RWPE1 (cell line): ENCODE measurements at regions not wholly inside any gene's neighbourhood (a gene's known extent, or its start where the extent isn't known, plus 50 kb on each side); places are given as distances from the start of the nearest gene placed in this dataset.

Source experiments
- CTCF ChIA-PET: fragments of 350-600 bp; sonication (Branson Sonifier 250); formaldehyde crosslinking; extraction: SDS; loops from one replicate; lab custom pipeline; 2021; lab: Yijun Ruan, JAX
- POLR2A ChIA-PET: fragments of 400-600 bp; formaldehyde crosslinking; extraction: SDS; loops from one replicate; lab custom pipeline; 2020; ENCODE audit warnings: antibody characterized with exemption; ENCODE audit not compliant: low non-redundant PET; lab: Yijun Ruan, JAX
- DNase-seq: peaks from one replicate; pipeline ENCODE4 v3.0.0; 2012; ENCODE audit warnings: low spot score
- H3K27ac ChIP-seq: fragments of 450-650 bp; 2 replicates; pipeline ENCODE4 v1.5.1; 2017
- TF ChIP-seq, protein P1 (sequence below): fragments of 450-650 bp; conservative IDR thresholded peaks from 2 replicates; pipeline ENCODE4 v1.5.1; 2017; ENCODE audit warnings: low read depth, mild to moderate bottlenecking

DNA sequence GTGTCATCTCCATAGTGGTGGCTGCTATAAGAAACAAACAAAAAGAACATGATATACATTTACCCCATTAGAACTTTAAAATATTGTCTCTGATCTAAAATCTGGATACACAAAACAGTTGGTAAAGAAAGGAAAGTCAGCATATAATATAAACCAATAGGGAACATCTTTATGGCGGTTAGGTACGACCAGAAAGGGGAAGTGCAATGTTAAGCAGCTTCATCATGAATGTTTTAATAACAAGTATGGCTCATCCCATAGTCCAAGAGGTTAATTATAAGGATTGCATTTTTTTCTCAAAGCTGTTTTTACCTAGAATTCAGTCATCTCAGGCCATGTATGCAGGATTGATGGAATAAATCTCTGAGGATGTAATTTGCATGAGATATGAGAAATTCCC, 1869.7 kb downstream of the PCDH7 start:
- TF ChIP-seq, protein P1, sequence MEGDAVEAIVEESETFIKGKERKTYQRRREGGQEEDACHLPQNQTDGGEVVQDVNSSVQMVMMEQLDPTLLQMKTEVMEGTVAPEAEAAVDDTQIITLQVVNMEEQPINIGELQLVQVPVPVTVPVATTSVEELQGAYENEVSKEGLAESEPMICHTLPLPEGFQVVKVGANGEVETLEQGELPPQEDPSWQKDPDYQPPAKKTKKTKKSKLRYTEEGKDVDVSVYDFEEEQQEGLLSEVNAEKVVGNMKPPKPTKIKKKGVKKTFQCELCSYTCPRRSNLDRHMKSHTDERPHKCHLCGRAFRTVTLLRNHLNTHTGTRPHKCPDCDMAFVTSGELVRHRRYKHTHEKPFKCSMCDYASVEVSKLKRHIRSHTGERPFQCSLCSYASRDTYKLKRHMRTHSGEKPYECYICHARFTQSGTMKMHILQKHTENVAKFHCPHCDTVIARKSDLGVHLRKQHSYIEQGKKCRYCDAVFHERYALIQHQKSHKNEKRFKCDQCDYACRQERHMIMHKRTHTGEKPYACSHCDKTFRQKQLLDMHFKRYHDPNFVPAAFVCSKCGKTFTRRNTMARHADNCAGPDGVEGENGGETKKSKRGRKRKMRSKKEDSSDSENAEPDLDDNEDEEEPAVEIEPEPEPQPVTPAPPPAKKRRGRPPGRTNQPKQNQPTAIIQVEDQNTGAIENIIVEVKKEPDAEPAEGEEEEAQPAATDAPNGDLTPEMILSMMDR, result no peak
- ChIA-PET CTCF (no interaction called here), POLR2A (no interaction called here)

DNA sequence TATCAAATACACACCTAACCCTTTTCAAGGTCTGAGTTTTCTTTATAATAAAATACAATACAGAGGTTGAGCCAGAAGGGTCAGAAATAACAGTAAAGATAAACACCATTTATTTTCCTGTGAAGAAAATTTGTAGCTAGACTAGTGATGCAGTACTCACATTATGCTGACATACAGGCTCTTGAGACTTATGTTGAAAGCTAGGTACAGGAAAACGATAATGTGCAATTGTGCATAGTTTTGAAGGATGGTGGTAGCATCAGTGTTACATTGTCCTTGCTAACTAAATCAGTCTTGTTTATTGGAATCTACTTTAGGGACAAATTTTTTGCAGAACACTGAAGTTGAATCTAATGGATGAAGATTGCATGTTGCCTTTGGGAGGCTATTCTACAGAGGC, 1877.2 kb downstream of the PCDH7 start:
- ChIA-PET CTCF (no interaction called here), POLR2A (no interaction called here)
- no peak overlapping the region for H3K27ac ChIP-seq
- TF ChIP-seq, protein P1, result no peak
- no peak for DNase-seq

More for the DNA sequence above, 1869.7 kb downstream of the PCDH7 start:
- H3K27ac ChIP-seq, result no peak overlapping the region
- DNase-seq, result no peak

DNA sequence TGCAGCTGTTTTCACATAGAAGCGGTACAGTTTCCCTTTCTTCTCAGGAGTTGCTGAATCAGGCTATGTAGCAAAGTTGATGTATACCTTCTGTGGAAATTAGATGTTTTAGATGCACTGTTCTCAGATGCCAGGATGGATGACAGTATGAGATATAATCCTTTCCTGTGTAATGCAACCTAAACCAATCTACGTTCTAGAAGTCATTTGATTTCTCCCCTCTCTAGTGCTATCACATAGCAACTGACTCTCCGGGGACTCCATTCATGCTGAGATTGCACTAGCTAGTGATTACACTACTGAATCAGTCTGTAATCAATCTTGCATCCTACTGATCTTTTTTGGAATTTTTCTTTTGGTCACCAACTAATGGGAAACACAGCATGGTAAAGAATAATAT, 1881.7 kb downstream of the PCDH7 start:
- H3K27ac ChIP-seq, result no peak overlapping the region
- CTCF ChIA-PET, result no interaction called here
- POLR2A ChIA-PET, result no interaction called here
- no peak for DNase-seq
- TF ChIP-seq, protein P1, result no peak

DNA sequence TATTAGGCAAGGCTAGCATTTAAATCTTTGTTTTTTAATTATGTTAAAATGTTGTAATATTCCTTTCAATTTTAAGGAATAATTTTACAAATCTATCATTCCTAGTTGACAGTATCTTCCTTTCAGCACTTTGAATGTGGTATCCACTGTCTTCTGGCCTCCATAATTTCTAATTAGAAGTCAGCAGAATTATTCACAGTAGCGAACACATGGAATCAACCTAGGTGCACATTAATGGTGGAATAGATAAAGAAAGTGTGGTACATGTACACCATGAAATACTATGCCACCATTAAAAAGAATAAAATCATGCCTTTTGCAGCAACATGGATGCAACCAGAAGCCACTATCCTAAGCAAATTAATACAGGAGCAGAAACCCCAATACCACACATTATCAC, 1887.8 kb downstream of the PCDH7 start:
- no peak overlapping the region for H3K27ac ChIP-seq
- ChIA-PET POLR2A (no interaction called here), CTCF (no interaction called here)
- no peak for DNase-seq
- TF ChIP-seq, protein P1, result no peak

DNA sequence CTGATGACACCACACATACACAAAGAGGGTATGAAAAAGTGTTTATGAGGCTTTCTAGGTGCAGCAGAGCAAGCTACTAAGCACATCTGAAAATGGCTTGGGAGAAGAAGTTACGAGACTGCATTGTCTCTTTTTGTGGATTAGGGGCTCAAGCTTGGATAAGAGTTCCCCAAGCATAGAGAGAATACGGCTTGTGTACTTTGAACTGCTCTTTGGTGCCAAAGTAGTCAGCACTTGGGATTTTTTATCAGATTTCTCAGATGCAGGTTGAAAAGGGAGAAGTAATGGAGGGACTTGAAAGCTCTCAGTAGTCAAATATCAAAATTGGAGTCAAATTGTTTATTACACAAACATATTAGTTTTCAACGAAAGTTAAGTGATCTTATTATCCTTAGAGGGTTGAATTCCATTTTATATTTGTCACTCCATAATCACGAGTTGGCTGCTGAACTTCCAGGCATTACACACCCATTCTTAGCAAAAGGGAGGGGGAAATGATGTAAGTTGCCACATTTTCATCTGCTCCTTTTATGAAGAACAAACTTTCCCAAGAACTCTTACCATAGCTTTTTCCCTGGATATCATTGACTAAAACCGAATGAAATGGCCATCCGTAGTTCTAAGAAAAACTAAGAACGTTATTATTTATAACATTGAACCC, 1904.9 kb downstream of the PCDH7 start:
- POLR2A ChIA-PET, result no interaction called here
- no peak for DNase-seq
- no peak overlapping the region for H3K27ac ChIP-seq
- TF ChIP-seq, protein P1, result no peak
- CTCF ChIA-PET, result interaction anchor here (0.6 kb wide), 1 partner anchor 208 kb away, joined by 3 read pairs; no protein-coding TSS in a partner anchor

DNA sequence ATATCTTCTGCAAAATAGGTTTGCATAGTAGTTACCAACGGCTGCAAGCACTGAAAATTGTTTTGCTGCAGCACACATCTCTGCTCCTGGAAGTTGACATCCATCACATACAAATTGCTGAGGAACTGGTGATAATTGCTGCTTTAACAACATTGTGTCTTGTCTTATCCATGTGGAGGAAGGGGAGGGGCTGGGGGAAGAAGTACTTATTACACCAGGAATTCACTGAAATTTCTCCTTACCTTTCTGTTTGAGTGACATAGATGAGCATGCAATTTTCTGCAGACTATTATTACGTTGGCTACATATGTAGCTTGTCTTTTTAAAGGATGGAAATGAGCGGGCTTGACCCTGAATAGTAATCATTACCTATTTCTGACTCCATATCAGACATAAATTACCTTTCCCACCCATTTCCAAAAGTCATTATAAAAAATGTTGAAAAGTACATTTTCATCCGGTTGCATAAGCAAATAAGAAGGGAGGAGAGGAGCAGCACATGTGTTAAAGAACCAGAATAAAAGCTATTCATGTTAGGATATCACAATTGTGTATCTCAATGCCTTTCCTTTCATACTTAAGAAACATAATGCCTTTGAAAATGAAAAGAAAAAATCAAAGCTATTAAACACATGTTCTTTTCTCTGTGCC, 1905.6 kb downstream of the PCDH7 start:
- TF ChIP-seq, protein P1, result no peak
- ChIA-PET CTCF (interaction anchor here (0.6 kb wide), 1 partner anchor 209 kb away, joined by 3 read pairs; no protein-coding TSS in a partner anchor), POLR2A (no interaction called here)
- DNase-seq, result no peak
- H3K27ac ChIP-seq, result no peak overlapping the region
